Esophagus muscularis mucosa (tissue), 4 donors: ENCODE measurements at regions not wholly inside any gene's neighbourhood (a gene's known extent, or its start where the extent isn't known, plus 50 kb on each side); places are given as distances from the start of the nearest gene placed in this dataset.

Experiments used
- EP300 ChIP-seq: sonication (generic); formaldehyde crosslinking; IDR thresholded peaks from one replicate; pipeline ENCODE4 v1.6.1; 2017; ENCODE audit warnings: antibody characterized with exemption
- POLR2A ChIP-seq: fragments of 450-650 bp; IDR thresholded peaks from one replicate; pipeline ENCODE4 v1.6.1; 2017; ENCODE audit warnings: antibody characterized with exemption, moderate library complexity, mild to moderate bottlenecking, low read depth
- TF ChIP-seq, protein P1 (sequence below), 3 experiments: fragments of 200-600 bp in 2 of 3; fragments of 450-650 bp in 1 of 3; sonication (generic) in 2 of 3; IDR thresholded peaks; one replicate each; pipeline ENCODE4 v1.5.1; 2017 to 2019; ENCODE audit warnings: antibody characterized with exemption in 3 of 3, mild to moderate bottlenecking in 2 of 3, moderate library complexity in 1 of 3

DNA sequence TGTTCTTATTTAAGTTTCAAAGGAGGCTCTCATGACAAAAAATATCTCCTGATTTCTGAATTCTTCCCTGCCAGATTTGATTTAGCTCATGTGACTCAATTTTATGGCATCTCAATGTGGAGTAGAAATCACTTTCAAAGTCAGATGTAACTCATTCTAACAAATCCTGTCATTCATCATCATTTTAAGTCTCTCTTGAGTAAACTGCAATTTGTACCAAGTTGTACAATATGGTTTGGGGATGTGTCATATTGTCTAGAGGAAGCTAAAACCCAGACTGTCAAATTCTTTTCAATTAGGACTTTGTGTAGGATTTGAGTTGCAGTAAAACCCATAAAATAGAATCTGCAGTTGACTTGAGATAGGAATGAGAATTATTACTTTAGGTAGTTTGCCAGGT, 2101.0 kb downstream of the NCAM2 start:
- TF ChIP-seq, protein P1, sequence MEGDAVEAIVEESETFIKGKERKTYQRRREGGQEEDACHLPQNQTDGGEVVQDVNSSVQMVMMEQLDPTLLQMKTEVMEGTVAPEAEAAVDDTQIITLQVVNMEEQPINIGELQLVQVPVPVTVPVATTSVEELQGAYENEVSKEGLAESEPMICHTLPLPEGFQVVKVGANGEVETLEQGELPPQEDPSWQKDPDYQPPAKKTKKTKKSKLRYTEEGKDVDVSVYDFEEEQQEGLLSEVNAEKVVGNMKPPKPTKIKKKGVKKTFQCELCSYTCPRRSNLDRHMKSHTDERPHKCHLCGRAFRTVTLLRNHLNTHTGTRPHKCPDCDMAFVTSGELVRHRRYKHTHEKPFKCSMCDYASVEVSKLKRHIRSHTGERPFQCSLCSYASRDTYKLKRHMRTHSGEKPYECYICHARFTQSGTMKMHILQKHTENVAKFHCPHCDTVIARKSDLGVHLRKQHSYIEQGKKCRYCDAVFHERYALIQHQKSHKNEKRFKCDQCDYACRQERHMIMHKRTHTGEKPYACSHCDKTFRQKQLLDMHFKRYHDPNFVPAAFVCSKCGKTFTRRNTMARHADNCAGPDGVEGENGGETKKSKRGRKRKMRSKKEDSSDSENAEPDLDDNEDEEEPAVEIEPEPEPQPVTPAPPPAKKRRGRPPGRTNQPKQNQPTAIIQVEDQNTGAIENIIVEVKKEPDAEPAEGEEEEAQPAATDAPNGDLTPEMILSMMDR (IDR thresholded peaks at IDR 0.05): no peak
- TF ChIP-seq EP300 (no peak), POLR2A (no peak)
